ENCODE measurements at regions not wholly inside any gene's neighbourhood (a gene's known extent, or its start where the extent isn't known, plus 50 kb on each side); places are given as distances from the start of the nearest gene placed in this dataset.
A peak's percentile ranks its signal among the peaks of the same experiment; 100 is the strongest.

DNA sequence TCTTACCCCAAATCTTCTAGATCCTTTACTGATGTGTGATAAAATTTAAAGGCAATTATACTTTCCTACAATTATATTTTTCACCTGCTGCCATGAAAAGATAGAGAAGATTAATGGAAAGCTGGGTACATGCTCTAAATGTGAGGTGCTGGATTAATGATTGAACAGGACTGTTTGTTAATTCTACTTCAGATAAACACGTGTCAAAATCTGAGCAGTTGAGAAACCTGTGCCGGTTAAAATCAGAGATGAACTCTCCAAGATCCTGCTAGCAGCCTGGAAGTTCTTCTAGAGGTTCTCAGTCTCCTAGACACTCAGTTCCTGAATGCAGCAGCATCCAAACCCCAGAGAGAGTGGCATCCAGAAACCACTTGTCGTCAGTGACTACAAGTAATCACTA is 69.2 kb downstream of the INHBA start:
- DNase-seq (ENCODE audit: low read depth) = no peak

- DNase-seq (ENCODE audit: low read depth) = no peak
Observed at GRCh38 chr7:41630741-41631140, 72.1 kb downstream of the INHBA start.

- peak; percentile 5 for DNase-seq (ENCODE audit: low read depth)
Observed at GRCh38 chr7:41629711-41630111, 73.2 kb downstream of the INHBA start.

DNA sequence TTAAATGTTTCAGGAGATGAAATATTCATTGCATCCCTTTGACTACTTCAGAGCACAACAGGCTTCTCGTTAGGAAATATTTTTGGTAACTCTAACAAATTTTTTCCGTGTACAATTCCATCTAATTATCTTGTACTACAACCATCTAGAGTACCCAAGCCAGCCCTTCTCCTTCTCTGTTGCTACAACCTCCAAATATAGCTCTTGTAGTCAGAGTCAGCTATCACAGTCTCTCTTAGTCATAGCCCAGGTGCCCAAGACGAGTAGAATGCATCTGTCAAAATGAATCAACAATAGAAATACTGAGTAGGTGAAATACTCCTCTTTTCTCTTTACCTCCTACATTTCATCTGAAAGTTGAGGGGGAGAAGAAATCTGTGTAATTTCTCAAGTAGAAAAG is 74.0 kb downstream of the INHBA start:
- no peak for DNase-seq (ENCODE audit: low read depth)

- DNase-seq (ENCODE audit: low read depth) = no peak
Observed at GRCh38 chr7:41627645-41628298, 75.1 kb downstream of the INHBA start.

- DNase-seq (ENCODE audit: low read depth) = no peak
Observed at GRCh38 chr7:41624818-41625217, 78.1 kb downstream of the INHBA start.

- no peak for DNase-seq (ENCODE audit: low read depth)
Observed at GRCh38 chr7:41621953-41622831, 80.7 kb downstream of the INHBA start.

DNA sequence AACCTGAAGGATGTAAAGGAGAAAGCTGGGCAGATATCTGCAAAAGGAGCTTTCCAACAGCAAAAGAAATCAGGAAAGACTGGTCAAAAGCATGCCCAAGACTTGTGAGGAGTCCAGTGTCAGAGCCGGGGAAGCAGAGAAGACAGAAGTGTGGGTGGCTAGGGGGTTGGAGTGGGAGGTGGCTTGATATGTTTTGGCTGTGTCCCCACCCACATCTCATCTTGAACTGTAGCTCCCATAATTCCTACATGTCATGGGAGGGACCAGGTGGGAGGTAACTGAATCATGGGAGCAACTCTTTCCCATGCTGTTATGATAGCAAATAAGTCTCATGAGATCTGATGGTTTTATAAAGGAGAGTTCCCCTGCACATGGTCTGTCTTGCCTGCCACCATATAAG is 84.9 kb downstream of the INHBA start:
- DNase-seq (ENCODE audit: low read depth) = no peak

GRCh38 chr7:41612798-41613197 is 90.1 kb downstream of the INHBA start:
- DNase-seq (ENCODE audit: low read depth) = no peak

GRCh38 chr7:41612386-41612785 is 90.5 kb downstream of the INHBA start:
- DNase-seq (ENCODE audit: low read depth) = no peak

GRCh38 chr7:41608447-41608846 is 94.4 kb downstream of the INHBA start:
- DNase-seq (ENCODE audit: low read depth) = no peak

DNA sequence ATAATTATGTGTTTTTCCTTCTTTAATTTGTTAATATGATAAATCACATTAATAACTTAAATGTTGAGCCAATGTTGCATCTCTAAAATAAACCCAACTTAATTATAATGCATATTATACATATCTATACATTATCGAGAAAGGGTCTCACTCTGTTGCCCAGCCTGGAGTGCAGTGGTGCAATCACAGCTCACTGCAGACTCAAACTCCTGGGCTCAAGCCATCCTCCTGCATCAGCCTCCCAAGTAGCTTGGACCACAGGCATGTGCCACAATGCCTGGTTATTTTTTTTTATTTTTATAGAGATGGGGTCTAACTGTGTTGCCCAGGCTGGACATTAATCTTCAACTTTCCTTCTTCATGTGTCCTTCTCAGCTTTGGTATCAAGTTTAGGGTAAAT is 98.9 kb downstream of the INHBA start:
- no peak for DNase-seq (ENCODE audit: low read depth)

- DNase-seq (ENCODE audit: low read depth) = no peak
Observed at GRCh38 chr7:41599760-41600159, 103.1 kb downstream of the INHBA start.

DNA sequence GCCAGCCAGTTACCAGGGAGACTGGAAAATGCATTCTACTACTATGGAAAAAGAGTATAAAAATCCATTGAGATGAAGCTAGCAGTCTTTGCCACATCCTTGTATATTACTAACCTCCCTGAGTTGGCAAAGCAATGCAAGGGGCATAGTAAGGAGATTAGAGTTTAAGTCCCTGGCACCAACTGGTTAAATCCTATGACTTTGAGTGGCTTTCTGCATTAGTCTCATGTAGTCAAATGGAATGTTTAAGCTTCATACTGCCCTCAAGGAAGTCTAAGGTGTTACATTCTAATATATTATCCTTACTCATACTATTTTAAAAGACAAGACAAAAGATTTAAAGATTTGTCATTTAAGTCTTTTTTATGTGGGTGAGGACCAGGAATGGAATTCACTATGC is 110.1 kb downstream of the INHBA start:
- DNase-seq (ENCODE audit: low read depth) = no peak

GRCh38 chr7:41592236-41592635 is 110.7 kb downstream of the INHBA start:
- no peak for DNase-seq (ENCODE audit: low read depth)

GRCh38 chr7:41590986-41591385 is 111.9 kb downstream of the INHBA start:
- DNase-seq (ENCODE audit: low read depth) = no peak

GRCh38 chr7:41588341-41588740 is 114.5 kb downstream of the INHBA start:
- DNase-seq (ENCODE audit: low read depth) = no peak

DNA sequence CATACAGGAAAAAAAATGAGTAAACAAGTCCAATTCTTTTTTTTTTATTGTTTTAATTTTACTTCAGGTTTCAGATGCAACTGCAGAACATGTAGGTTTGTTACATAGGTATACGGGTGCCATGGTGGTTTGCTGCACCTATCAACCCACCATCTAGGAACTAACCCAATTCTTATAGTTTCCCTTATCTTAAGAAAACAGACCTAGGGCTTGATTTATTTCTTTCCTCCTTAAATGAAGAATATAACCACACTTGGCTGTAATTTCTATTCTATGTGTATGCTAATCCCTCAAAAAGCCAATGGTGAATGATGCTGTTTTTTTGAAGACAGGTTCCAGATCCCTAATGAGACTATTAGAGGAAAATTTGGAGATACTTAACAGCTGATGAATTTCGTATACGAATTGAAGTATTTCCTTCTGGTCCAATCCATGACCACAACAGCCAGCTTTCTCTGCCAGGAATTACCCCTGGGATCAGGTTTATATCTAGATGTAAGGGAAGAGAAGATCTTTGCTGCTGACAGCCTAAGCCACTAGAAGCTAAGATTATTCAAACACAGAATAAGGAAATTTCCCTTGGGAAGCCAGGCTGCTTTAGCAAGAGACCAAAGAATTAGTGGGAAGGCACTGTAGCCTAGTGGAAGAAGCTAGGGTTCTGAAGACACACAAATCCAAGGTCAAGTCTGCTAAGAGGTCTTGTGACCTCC is 115.8 kb downstream of the INHBA start:
- DNase-seq (ENCODE audit: low read depth) = peak; percentile 12

GRCh38 chr7:41584746-41585145 is 118.1 kb downstream of the INHBA start:
- no peak for DNase-seq (ENCODE audit: low read depth)

- DNase-seq (ENCODE audit: low read depth) = no peak
Observed at GRCh38 chr7:41582116-41582515, 120.8 kb downstream of the INHBA start.

- no peak for DNase-seq (ENCODE audit: low read depth)
Observed at GRCh38 chr7:41581041-41581440, 121.8 kb downstream of the INHBA start.

DNA sequence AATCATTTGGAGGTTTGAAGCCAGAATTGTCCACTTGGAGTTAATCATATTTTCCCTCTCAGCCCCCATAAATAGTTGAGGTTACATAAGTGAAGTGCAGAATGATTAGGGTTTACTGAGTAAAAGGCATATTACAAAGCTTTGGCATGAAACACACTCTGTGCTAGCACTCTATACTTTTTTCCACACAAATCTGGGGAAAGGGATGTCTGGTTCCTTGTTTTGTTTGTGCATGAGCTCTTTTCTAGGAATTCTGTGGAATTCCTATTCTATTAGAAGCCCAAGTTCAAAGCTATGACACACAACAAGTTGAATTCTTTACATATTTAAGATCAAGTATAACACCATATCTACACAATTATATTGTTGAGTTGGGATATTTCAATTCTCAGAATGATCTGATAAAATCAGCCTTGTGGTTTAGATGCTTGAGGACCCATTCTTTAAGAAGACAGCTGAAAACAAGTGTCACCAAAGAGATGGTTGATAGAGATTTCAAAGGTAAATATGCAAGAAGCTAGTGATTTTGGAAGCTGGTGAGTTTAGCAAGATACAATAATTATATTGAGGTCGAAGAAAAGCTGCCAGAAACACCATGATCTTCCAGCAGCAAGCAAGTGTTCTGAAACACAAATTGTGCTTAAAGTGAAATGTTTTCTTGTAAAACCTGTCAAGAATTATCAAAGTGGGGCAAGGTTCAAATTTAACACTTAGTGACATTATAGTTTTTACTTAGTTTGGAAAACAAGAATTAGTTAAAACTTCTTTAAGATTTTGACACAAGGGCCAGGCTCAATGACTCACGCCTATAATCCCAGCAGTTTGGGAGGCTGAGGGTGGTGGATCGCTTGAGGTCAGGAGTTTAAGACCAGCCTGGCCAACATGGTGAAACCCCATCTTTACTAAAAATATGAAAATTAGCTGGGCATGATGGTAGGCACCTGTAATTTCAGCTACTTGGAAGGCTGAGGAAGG is 122.6 kb downstream of the INHBA start:
- DNase-seq (ENCODE audit: low read depth) = peak; percentile 70
